HEK293 (cell line): ENCODE measurements at regions not wholly inside any gene's neighbourhood (a gene's known extent, or its start where the extent isn't known, plus 50 kb on each side); places are given as distances from the start of the nearest gene placed in this dataset.
"Not testable (repeated sequence)": the region's sequence is repeated elsewhere in the genome, so short reads cannot be mapped to it uniquely, and the experiment has no call there.

Source experiments
- CTCF ChIA-PET: fragments of 350-600 bp; formaldehyde crosslinking; extraction: SDS; loops from one replicate; lab custom pipeline; 2021; ENCODE audit warnings: antibody characterized with exemption; lab: Yijun Ruan, JAX
- POLR2A ChIA-PET: fragments of 300-600 bp; formaldehyde crosslinking; extraction: SDS; loops from one replicate; lab custom pipeline; 2020; ENCODE audit warnings: antibody characterized with exemption, inconsistent platforms; lab: Yijun Ruan, JAX
- H3K27ac ChIP-seq: fragments of 200-500 bp; sonication (Bioruptor generic); 2 replicates; pipeline ENCODE4 v1.5.1; 2014; ENCODE audit warnings: low read depth, low read length, control low read depth, inconsistent platforms; ENCODE audit errors: extremely low read depth
- H3K36me3 ChIP-seq, 2 experiments: fragments of 200-500 bp in 1 of 2; sonication (Bioruptor generic) in 1 of 2; 1 replicate in 1 of 2; 2 replicates in 1 of 2; pipeline ENCODE4 v1.5.1; 2014 to 2017; ENCODE audit warnings: inconsistent platforms in 2 of 2, low read length in 2 of 2; ENCODE audit not compliant: control insufficient read depth in 2 of 2, insufficient read depth in 1 of 2
- H3K4me1 ChIP-seq: fragments of 200-500 bp; sonication (Bioruptor generic); 2 replicates; pipeline ENCODE4 v1.5.1; 2014; ENCODE audit warnings: mild to moderate bottlenecking, low read length, inconsistent platforms; ENCODE audit not compliant: control insufficient read depth, insufficient read depth
- H3K4me3 ChIP-seq: 2 replicates; pipeline ENCODE4 v1.5.1; 2011; ENCODE audit warnings: low read depth, mild to moderate bottlenecking, control low read depth, low read length, moderate library complexity
- H3K9me3 ChIP-seq: fragments of 200-500 bp; sonication (Bioruptor generic); 2 replicates; pipeline ENCODE4 v1.5.1; 2014; ENCODE audit warnings: low read depth, low read length, inconsistent platforms; ENCODE audit not compliant: control insufficient read depth, insufficient read depth
- GLI2 ChIP-seq: fragments of 450-650 bp; formaldehyde crosslinking; IDR thresholded peaks from 2 replicates; pipeline ENCODE4; 2017; ENCODE audit warnings: missing biosample characterization, missing genetic modification characterization, low read depth, borderline replicate concordance
- KLF1 ChIP-seq: fragments of 450-650 bp; formaldehyde crosslinking; IDR thresholded peaks from 2 replicates; pipeline ENCODE4 v1.5.1; 2016; ENCODE audit warnings: missing biosample characterization, missing genetic modification characterization
- SETDB1 ChIP-seq: IDR thresholded peaks from one replicate; pipeline ENCODE4 v1.6.1; 2017; ENCODE audit warnings: mild to moderate bottlenecking, low read length, moderate library complexity, mixed read lengths; ENCODE audit not compliant: insufficient read length
- ZFHX2 ChIP-seq: fragments of 450-650 bp; formaldehyde crosslinking; conservative IDR thresholded peaks from 2 replicates; pipeline ENCODE4 v1.5.1; 2016; ENCODE audit warnings: missing biosample characterization, missing genetic modification characterization
- ZNF169 ChIP-seq: fragments of 450-650 bp; formaldehyde crosslinking; IDR thresholded peaks from 2 replicates; pipeline ENCODE4 v1.5.1; 2016; ENCODE audit warnings: missing biosample characterization, missing genetic modification characterization
- ZNF341 ChIP-seq: fragments of 450-650 bp; formaldehyde crosslinking; IDR thresholded peaks from 2 replicates; pipeline ENCODE4; 2016; ENCODE audit warnings: low read depth, missing biosample characterization, missing genetic modification characterization
- ZNF37A ChIP-seq: fragments of 450-650 bp; IDR thresholded peaks from 2 replicates; pipeline ENCODE4 v1.5.1; 2018; ENCODE audit warnings: missing biosample characterization, missing genetic modification characterization
- ZNF416 ChIP-seq: fragments of 450-650 bp; formaldehyde crosslinking; IDR thresholded peaks from 2 replicates; pipeline ENCODE4 v1.5.1; 2016; ENCODE audit warnings: missing biosample characterization, missing genetic modification characterization
- ZNF510 ChIP-seq: fragments of 450-650 bp; formaldehyde crosslinking; IDR thresholded peaks from 2 replicates; pipeline ENCODE4 v1.5.1; 2018; ENCODE audit warnings: mild to moderate bottlenecking, missing genetic modification characterization, missing biosample characterization; ENCODE audit not compliant: insufficient replicate concordance
- ZNF548 ChIP-seq: fragments of 450-650 bp; formaldehyde crosslinking; IDR thresholded peaks from 2 replicates; pipeline ENCODE4 v1.5.1; 2016; ENCODE audit warnings: missing biosample characterization, missing genetic modification characterization
- TF ChIP-seq, protein P1 (sequence below): fragments of 450-650 bp; formaldehyde crosslinking; IDR thresholded peaks from 2 replicates; pipeline ENCODE4 v1.5.1; 2016; ENCODE audit warnings: missing biosample characterization, missing genetic modification characterization

DNA sequence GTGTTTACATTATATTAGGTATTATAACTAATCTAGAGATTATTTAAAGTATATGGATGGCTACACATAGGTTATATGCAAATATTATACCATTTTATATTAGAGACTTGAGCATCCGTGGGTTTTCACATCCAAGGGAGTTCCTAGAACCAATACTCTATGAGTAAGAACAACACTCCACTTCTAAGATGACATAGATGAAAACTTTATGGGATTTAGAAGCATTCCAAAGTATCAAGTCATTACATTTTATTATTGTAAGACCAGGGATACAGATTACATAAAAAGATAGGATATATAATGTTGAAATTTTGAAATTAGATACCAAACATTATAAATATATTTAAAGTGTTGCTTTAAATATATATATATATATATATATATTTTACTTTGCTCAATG lies 207.0 kb downstream of the NAP1L3 start:
- H3K4me3 ChIP-seq, result no peak overlapping the region
- ChIA-PET CTCF (interaction anchor here (0.7 kb wide), 1 partner anchor 27 kb away, joined by 4 read pairs; no protein-coding TSS in a partner anchor), POLR2A (no interaction called here)
- no peaks in the 10 kb centered on the region for H3K4me1 ChIP-seq
- no peaks in the 10 kb centered on the region for H3K9me3 ChIP-seq
- H3K36me3 ChIP-seq, result no peaks in the 10 kb centered on the region
- no peak overlapping the region for H3K27ac ChIP-seq
- no peak for TF ChIP-seq ZNF37A (tag by site-specific recombination)
- TF ChIP-seq ZNF510, result no peak
- TF ChIP-seq SETDB1, result no peak
- no peak for TF ChIP-seq ZNF341

DNA sequence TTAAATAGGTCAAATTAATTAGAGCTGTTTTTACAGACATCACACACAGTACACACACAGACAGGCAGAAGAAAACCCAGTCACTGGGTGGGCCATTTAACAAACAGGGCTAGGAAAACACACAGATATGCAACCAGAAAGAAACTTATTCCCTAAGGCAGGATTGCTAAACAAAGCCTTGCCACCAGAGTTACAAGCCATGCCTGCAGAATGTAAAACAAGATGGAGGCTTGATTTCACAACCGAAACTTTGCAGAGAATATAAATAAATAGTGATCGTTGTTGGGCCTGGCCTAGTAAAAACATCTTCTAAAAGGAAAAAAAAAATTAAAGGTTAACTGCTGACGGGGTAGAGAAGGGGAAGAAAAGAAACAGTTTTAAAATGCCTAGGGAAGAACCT lies 212.3 kb downstream of the NAP1L3 start:
- Histone ChIP-seq H3K36me3 (no peaks in the 10 kb centered on the region), H3K9me3 (no peaks in the 10 kb centered on the region), H3K4me3 (no peak overlapping the region), H3K27ac (no peak overlapping the region)
- no peak for TF ChIP-seq ZFHX2 (tag by site-specific recombination)
- TF ChIP-seq ZNF169 (tag by site-specific recombination), result no peak
- TF ChIP-seq, all 188 proteins: peak for 0
- CTCF ChIA-PET, result no interaction called here
- no peaks in the 10 kb centered on the region for H3K4me1 ChIP-seq
- POLR2A ChIA-PET, result interaction anchor here (0.8 kb wide), 1 partner anchor 106 kb away, joined by 3 read pairs; no protein-coding TSS in a partner anchor

- no peaks in the 10 kb centered on the region for H3K36me3 ChIP-seq
- H3K4me1 ChIP-seq, result no peaks in the 10 kb centered on the region
- CTCF ChIA-PET, result interaction anchor here (1.2 kb wide), 1 partner anchor 84 kb away, joined by 5 read pairs; no protein-coding TSS in a partner anchor
- TF ChIP-seq ZNF416 (tag by site-specific recombination) (no peak), GLI2 (no peak), ZNF510 (no peak), ZNF548 (tag by site-specific recombination) (no peak)
- TF ChIP-seq, protein P1, sequence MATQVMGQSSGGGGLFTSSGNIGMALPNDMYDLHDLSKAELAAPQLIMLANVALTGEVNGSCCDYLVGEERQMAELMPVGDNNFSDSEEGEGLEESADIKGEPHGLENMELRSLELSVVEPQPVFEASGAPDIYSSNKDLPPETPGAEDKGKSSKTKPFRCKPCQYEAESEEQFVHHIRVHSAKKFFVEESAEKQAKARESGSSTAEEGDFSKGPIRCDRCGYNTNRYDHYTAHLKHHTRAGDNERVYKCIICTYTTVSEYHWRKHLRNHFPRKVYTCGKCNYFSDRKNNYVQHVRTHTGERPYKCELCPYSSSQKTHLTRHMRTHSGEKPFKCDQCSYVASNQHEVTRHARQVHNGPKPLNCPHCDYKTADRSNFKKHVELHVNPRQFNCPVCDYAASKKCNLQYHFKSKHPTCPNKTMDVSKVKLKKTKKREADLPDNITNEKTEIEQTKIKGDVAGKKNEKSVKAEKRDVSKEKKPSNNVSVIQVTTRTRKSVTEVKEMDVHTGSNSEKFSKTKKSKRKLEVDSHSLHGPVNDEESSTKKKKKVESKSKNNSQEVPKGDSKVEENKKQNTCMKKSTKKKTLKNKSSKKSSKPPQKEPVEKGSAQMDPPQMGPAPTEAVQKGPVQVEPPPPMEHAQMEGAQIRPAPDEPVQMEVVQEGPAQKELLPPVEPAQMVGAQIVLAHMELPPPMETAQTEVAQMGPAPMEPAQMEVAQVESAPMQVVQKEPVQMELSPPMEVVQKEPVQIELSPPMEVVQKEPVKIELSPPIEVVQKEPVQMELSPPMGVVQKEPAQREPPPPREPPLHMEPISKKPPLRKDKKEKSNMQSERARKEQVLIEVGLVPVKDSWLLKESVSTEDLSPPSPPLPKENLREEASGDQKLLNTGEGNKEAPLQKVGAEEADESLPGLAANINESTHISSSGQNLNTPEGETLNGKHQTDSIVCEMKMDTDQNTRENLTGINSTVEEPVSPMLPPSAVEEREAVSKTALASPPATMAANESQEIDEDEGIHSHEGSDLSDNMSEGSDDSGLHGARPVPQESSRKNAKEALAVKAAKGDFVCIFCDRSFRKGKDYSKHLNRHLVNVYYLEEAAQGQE (tag by site-specific recombination), result no peak
- no peak overlapping the region for H3K4me3 ChIP-seq
- POLR2A ChIA-PET, result no interaction called here
- H3K9me3 ChIP-seq, result no peaks in the 10 kb centered on the region
- no peak overlapping the region for H3K27ac ChIP-seq
These were observed 218.9 kb downstream of the NAP1L3 start for GRCh38 chrX:93454509-93454908.

- CTCF ChIA-PET, result interaction anchor here (0.5 kb wide), 1 partner anchor 12 kb away, joined by 3 read pairs; no protein-coding TSS in a partner anchor
- H3K36me3 ChIP-seq, H3K9me3 ChIP-seq: not testable (repeated sequence)
These were observed 238.7 kb downstream of the NAP1L3 start for GRCh38 chrX:93434721-93435120.

GRCh38 chrX:93428497-93428896 lies 244.9 kb downstream of the NAP1L3 start:
- ChIA-PET CTCF (no interaction called here), POLR2A (no interaction called here)
- Histone ChIP-seq H3K4me1 (no peaks in the 10 kb centered on the region), H3K36me3 (no peaks in the 10 kb centered on the region), H3K27ac (no peak overlapping the region)
- no peak for TF ChIP-seq KLF1 (tag by site-specific recombination)
- TF ChIP-seq, all 188 proteins: peak for 0
- Histone ChIP-seq H3K4me3 (no peak overlapping the region), H3K9me3 (no peaks in the 10 kb centered on the region; the same call in 1 of the 2 replicates)

More at GRCh38 chrX:93434721-93435120, 238.7 kb downstream of the NAP1L3 start:
- H3K4me1 ChIP-seq, POLR2A ChIA-PET, H3K4me3 ChIP-seq, H3K27ac ChIP-seq: not testable (repeated sequence)
